Kidney (tissue), 13 donors: ENCODE measurements at regions not wholly inside any gene's neighbourhood (a gene's known extent, or its start where the extent isn't known, plus 50 kb on each side); places are given as distances from the start of the nearest gene placed in this dataset.

ENCODE experiments used
- DNase-seq, 5 donors: peaks; one replicate each; pipeline ENCODE4 v3.0.0-alpha.2; 2013 to 2020
- FAIRE-seq: peaks from 2 replicates; lab custom pipeline; 2012; peaks lifted over from hg19 to GRCh38; lab: Jason Lieb, UNC
- H3K27ac ChIP-seq, 2 donors: one replicate each; pipeline ENCODE4 v1.7.0; 2013; ENCODE audit warnings: low read depth in 2 of 2, low read length in 2 of 2, inconsistent platforms in 1 of 2
- H3K27me3 ChIP-seq: one replicate; pipeline ENCODE4 v1.7.1; 2013; ENCODE audit warnings: low read length, inconsistent platforms; ENCODE audit not compliant: control insufficient read depth, insufficient read depth
- H3K36me3 ChIP-seq, 3 donors: one replicate each; pipeline versions ENCODE4 v1.7.0 to v1.7.1; 2013; ENCODE audit warnings: low read length in 3 of 3, control low read depth in 1 of 3, inconsistent platforms in 1 of 3; ENCODE audit not compliant: insufficient read depth in 3 of 3, control insufficient read depth in 2 of 3
- H3K4me1 ChIP-seq, 3 donors: one replicate each; pipeline versions ENCODE4 v1.7.0 to v1.7.1; 2013; ENCODE audit warnings: low read length in 3 of 3, inconsistent platforms in 1 of 3, low read depth in 1 of 3; ENCODE audit not compliant: control insufficient read depth in 2 of 3, insufficient read depth in 2 of 3
- H3K4me3 ChIP-seq, 3 donors: one replicate each; pipeline versions ENCODE4 v1.7.0 to v1.8.1; 2013; ENCODE audit warnings: low read length in 3 of 3, control low read depth in 1 of 3, inconsistent platforms in 1 of 3
- H3K9ac ChIP-seq, 3 donors: one replicate each; pipeline versions ENCODE4 v1.7.0 to v1.7.1; 2013; ENCODE audit warnings: low read length in 3 of 3, control low read depth in 1 of 3, inconsistent platforms in 1 of 3
- H3K9me3 ChIP-seq, 3 donors: one replicate each; pipeline versions ENCODE4 v1.7.0 to v1.7.1; 2013; ENCODE audit warnings: low read length in 3 of 3, control low read depth in 1 of 3, inconsistent platforms in 1 of 3; ENCODE audit not compliant: control insufficient read depth in 2 of 3, insufficient read depth in 1 of 3
- intact Hi-C: fragments of 100-400 bp; cut with DNase I; formaldehyde crosslinking; loops from one replicate; pipeline ENCODE4 v1.11.1; 2022
- TF ChIP-seq, protein P1 (sequence below): IDR thresholded peaks from 3 replicates; pipeline ENCODE4 v1.5.1; 2012; ENCODE audit warnings: mild to moderate bottlenecking, moderate library complexity, borderline replicate concordance; ENCODE audit not compliant: insufficient read depth; ENCODE audit errors: extremely low read depth
- donor health status: control.
- donor health status: control.
- donor health status: control.
- donor health status: control.
- donor health status: control.
- donor health status: DM: yes; HTN: yes; CAD: no.
- donor health status: Normal renal cell carcinoma (clear cell type).

DNA sequence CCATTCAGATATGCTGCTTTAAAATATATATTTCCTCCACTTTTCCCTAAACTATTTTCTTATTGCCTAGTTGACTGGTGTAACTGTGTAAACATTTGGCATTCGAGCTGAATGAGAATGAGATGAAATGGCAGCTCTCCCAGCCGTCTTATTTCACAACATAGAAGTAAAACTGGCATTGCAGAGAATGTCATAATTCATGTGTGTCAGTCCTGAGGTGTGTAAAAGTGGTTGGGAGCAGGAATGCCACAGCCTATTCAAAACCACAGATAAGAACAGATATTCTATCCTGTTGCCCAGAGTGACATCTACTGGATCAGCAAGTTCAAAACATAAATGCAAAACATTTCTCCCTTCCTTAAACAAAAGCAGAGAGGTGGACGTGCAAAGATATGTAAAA, 565.5 kb upstream of the CHAC2 start:
- H3K36me3 ChIP-seq = no peaks in the 10 kb centered on the region
- DNase-seq (peak in 3 of 5 donors; percentile 37 to 85 (median 84)), FAIRE-seq (peak; percentile 80)
- no peaks in the 10 kb centered on the region for H3K27me3 ChIP-seq
- H3K9me3 ChIP-seq = no peaks in the 10 kb centered on the region
- intact Hi-C loops = no loop called here
- no peak overlapping the region for H3K4me3 ChIP-seq
- no peak overlapping the region for H3K27ac ChIP-seq
- H3K9ac ChIP-seq = no peak overlapping the region
- H3K4me1 ChIP-seq = no peaks in the 10 kb centered on the region
- TF ChIP-seq, protein P1, sequence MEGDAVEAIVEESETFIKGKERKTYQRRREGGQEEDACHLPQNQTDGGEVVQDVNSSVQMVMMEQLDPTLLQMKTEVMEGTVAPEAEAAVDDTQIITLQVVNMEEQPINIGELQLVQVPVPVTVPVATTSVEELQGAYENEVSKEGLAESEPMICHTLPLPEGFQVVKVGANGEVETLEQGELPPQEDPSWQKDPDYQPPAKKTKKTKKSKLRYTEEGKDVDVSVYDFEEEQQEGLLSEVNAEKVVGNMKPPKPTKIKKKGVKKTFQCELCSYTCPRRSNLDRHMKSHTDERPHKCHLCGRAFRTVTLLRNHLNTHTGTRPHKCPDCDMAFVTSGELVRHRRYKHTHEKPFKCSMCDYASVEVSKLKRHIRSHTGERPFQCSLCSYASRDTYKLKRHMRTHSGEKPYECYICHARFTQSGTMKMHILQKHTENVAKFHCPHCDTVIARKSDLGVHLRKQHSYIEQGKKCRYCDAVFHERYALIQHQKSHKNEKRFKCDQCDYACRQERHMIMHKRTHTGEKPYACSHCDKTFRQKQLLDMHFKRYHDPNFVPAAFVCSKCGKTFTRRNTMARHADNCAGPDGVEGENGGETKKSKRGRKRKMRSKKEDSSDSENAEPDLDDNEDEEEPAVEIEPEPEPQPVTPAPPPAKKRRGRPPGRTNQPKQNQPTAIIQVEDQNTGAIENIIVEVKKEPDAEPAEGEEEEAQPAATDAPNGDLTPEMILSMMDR = peak; percentile 43

DNA sequence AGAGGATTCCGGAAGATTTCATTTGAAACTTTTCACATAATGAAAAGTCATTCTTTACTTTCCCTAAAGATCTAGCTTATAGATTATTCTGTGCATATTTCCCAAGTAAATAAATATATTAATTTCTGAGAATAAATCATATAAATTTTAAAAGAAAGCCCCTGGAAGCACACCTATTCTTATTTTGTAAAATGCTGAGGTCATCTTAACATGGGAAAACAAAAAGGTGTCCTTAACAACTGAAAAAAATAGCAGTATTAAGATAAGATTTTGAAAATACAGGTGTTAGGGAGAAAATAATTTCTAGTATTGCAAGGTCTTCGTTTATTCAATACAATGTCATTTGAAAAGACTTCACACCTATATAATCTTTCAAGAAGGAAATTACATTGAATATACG, 567.5 kb upstream of the CHAC2 start:
- FAIRE-seq (no peak), DNase-seq (no peak)
- H3K4me1 ChIP-seq = no peaks in the 10 kb centered on the region
- TF ChIP-seq, protein P1 = no peak
- intact Hi-C loops = no loop called here
- no peak overlapping the region for H3K4me3 ChIP-seq
- no peaks in the 10 kb centered on the region for H3K27me3 ChIP-seq
- H3K9ac ChIP-seq = no peak overlapping the region
- H3K36me3 ChIP-seq = no peaks in the 10 kb centered on the region
- no peaks in the 10 kb centered on the region for H3K9me3 ChIP-seq
- H3K27ac ChIP-seq = no peak overlapping the region

DNA sequence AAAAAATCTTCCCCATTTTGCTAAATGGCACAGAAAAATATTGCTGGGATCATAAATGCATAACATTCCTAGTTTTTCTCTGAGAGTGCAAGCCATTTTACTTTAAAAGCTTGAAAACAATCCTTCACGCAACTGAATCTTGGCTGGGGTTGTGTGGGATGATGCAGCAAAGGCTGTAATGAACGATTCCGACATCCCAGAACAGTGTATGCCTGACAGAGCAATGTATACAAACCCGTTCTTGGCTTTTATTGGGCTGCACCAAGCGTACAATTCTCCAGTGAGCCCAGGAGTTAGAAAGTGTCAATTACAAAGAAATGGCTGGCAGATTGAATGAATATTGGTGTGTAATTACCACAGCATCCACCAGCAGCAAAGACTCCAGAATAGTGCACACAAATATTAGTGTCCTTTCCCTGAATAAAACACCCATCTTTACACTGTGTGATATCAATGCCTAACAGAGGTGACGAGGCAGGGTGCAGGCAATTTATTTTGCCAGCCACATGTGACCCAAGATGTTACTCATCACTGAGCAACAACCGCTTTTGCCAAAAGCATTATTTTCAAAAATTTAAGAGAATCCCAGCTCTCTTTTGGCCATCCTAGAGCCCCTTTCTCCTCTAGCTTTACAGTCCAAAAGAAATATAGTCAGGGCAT, 578.6 kb upstream of the CHAC2 start:
- Histone ChIP-seq H3K4me3 (no peak overlapping the region), H3K36me3 (no peaks in the 10 kb centered on the region), H3K9me3 (no peaks in the 10 kb centered on the region), H3K4me1 (peaks cover 0 to 3% (median 2%) of the 10 kb centered on the region in 3 donors), H3K9ac (no peak overlapping the region), H3K27me3 (no peaks in the 10 kb centered on the region), H3K27ac (no peak overlapping the region)
- TF ChIP-seq, protein P1 = no peak
- DNase-seq = peak in 4 of 5 donors; percentile 49 to 82 (median 70)
- no peak for FAIRE-seq
- intact Hi-C loops = no loop called here
